ENCODE measurements at regions not wholly inside any gene's neighbourhood (a gene's known extent, or its start where the extent isn't known, plus 50 kb on each side); places are given as distances from the start of the nearest gene placed in this dataset.

DNA sequence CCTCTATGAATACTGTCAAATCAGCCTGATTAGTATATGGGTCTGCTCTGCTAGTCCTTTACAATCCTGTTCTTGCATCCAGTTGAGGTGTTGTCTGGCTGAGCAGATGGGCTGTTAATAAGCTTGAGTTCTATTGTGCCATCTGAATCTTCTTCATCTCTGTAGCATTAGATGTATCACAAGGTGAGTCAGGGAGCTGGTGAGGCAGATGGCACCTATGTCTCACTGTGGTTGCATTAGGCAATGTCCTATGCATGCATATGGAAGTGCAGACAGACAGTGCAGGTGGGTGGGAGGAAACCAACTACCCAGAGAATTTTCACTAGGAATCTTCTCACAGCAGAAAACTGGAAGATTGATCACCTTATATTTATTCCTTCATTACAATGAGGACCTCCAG, 165.7 kb upstream of the STXBP6 start:
- TF ChIP-seq, protein P1, sequence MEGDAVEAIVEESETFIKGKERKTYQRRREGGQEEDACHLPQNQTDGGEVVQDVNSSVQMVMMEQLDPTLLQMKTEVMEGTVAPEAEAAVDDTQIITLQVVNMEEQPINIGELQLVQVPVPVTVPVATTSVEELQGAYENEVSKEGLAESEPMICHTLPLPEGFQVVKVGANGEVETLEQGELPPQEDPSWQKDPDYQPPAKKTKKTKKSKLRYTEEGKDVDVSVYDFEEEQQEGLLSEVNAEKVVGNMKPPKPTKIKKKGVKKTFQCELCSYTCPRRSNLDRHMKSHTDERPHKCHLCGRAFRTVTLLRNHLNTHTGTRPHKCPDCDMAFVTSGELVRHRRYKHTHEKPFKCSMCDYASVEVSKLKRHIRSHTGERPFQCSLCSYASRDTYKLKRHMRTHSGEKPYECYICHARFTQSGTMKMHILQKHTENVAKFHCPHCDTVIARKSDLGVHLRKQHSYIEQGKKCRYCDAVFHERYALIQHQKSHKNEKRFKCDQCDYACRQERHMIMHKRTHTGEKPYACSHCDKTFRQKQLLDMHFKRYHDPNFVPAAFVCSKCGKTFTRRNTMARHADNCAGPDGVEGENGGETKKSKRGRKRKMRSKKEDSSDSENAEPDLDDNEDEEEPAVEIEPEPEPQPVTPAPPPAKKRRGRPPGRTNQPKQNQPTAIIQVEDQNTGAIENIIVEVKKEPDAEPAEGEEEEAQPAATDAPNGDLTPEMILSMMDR (IDR thresholded peaks at IDR 0.05; ENCODE audit: insufficient read depth, low read length, poor library complexity, severe bottlenecking), result no peak
- no peak for TF ChIP-seq EZH2phosphoT487 (conservative IDR thresholded peaks at IDR 0.05; ENCODE audit: low read length)
